Neural cell (in vitro differentiated cells): ENCODE measurements at regions not wholly inside any gene's neighbourhood (a gene's known extent, or its start where the extent isn't known, plus 50 kb on each side); places are given as distances from the start of the nearest gene placed in this dataset.

Source experiments
- H2AFZ ChIP-seq: fragments of 200-600, 300-800 bp; sonication (generic), shearing (Covaris generic); 2 replicates; pipeline ENCODE4 v1.6.0; 2014; ENCODE audit warnings: low read depth, mild to moderate bottlenecking, antibody characterized with exemption, low read length, moderate library complexity
- H3F3A ChIP-seq: fragments of 200-600 bp; shearing (Covaris generic); 2 replicates; pipeline ENCODE4 v1.6.1; 2016; ENCODE audit warnings: mild to moderate bottlenecking, moderate library complexity, mixed read lengths, antibody characterized with exemption, low read length; ENCODE audit not compliant: insufficient read depth, poor library complexity, severe bottlenecking
- H3K27ac ChIP-seq: fragments of 200-600, 300-800 bp; sonication (generic), shearing (Covaris generic); 2 replicates; pipeline ENCODE4 v1.5.1; 2014; ENCODE audit warnings: mild to moderate bottlenecking, low read length, moderate library complexity
- H3K27me3 ChIP-seq: fragments of 300-800, 200-600 bp; sonication (generic), shearing (Covaris generic); 2 replicates; pipeline ENCODE4 v1.6.0; 2014; ENCODE audit warnings: mild to moderate bottlenecking, low read depth, low read length, moderate library complexity; ENCODE audit not compliant: insufficient read depth
- H3K36me3 ChIP-seq: fragments of 300-800, 200-600 bp; sonication (generic), shearing (Covaris generic); 2 replicates; pipeline ENCODE4 v1.5.1; 2014; ENCODE audit warnings: mild to moderate bottlenecking, antibody characterized with exemption, low read length, moderate library complexity; ENCODE audit not compliant: insufficient read depth
- H3K4me2 ChIP-seq: fragments of 300-800, 200-600 bp; sonication (generic), shearing (Covaris generic); 2 replicates; pipeline ENCODE4 v1.6.0; 2014; ENCODE audit warnings: mild to moderate bottlenecking, low read length
- H3K4me3 ChIP-seq: fragments of 300-800, 200-600 bp; sonication (generic), shearing (Covaris generic); 2 replicates; pipeline ENCODE4 v1.5.1; 2014; ENCODE audit warnings: mild to moderate bottlenecking, low read length, moderate library complexity
- H3K79me2 ChIP-seq: fragments of 200-600 bp; shearing (Covaris generic); replicated peaks from 2 replicates; pipeline ENCODE4 v1.6.0; 2014; ENCODE audit warnings: mild to moderate bottlenecking, low read length, moderate library complexity; ENCODE audit not compliant: insufficient read depth
- H3K9ac ChIP-seq: fragments of 300-800, 200-600 bp; sonication (generic), shearing (Covaris generic); 2 replicates; pipeline ENCODE4 v1.6.1; 2016; ENCODE audit warnings: mild to moderate bottlenecking, low read length, mixed read lengths
- H3K9me2 ChIP-seq: fragments of 200-600 bp; shearing (Covaris generic); 2 replicates; pipeline ENCODE4 v1.6.1; 2016; ENCODE audit warnings: mild to moderate bottlenecking, low read length, mixed read lengths; ENCODE audit not compliant: insufficient read depth
- H3K9me3 ChIP-seq: fragments of 200-600, 300-800 bp; sonication (generic), shearing (Covaris generic); 2 replicates; pipeline ENCODE4 v1.6.1; 2016; ENCODE audit warnings: mild to moderate bottlenecking, mixed run types, low read length, moderate library complexity, mixed read lengths
- H4K20me1 ChIP-seq: fragments of 200-600 bp; shearing (Covaris generic); 2 replicates; pipeline ENCODE4 v1.6.1; 2016; ENCODE audit warnings: mild to moderate bottlenecking, mixed run types; ENCODE audit not compliant: insufficient read depth
- CTCF ChIP-seq: fragments of 450-650 bp; IDR thresholded peaks from 2 replicates; pipeline ENCODE4 v1.5.1; 2014; ENCODE audit warnings: antibody characterized with exemption, mild to moderate bottlenecking, moderate library complexity; ENCODE audit not compliant: poor library complexity, severe bottlenecking
- EP300 ChIP-seq: fragments of 450-650 bp; conservative IDR thresholded peaks from 2 replicates; pipeline ENCODE4 v1.6.1; 2014; ENCODE audit warnings: antibody characterized with exemption, mild to moderate bottlenecking, moderate library complexity; ENCODE audit not compliant: poor library complexity, severe bottlenecking
- EZH2 ChIP-seq: fragments of 200-600, 300-800 bp; shearing (Covaris generic), sonication (generic); IDR thresholded peaks from 2 replicates; pipeline ENCODE4 v1.6.1; 2014; ENCODE audit warnings: antibody characterized with exemption, low read length, borderline replicate concordance, mild to moderate bottlenecking; ENCODE audit not compliant: insufficient read depth, poor library complexity, severe bottlenecking
- MXI1 ChIP-seq: fragments of 450-650 bp; conservative IDR thresholded peaks from 2 replicates; pipeline ENCODE4 v1.6.1; 2014; ENCODE audit warnings: antibody characterized with exemption, mild to moderate bottlenecking; ENCODE audit not compliant: poor library complexity, severe bottlenecking
- POLR2AphosphoS5 ChIP-seq: IDR thresholded peaks from 2 replicates; pipeline ENCODE4 v1.6.1; 2012
- RAD21 ChIP-seq: fragments of 450-650 bp; conservative IDR thresholded peaks from 2 replicates; pipeline ENCODE4 v1.6.1; 2014; ENCODE audit warnings: antibody characterized with exemption, mild to moderate bottlenecking, moderate library complexity
- REST ChIP-seq: IDR thresholded peaks from 2 replicates; pipeline ENCODE4 v1.6.1; 2012; ENCODE audit warnings: borderline replicate concordance
- SMC3 ChIP-seq: fragments of 450-650 bp; conservative IDR thresholded peaks from 2 replicates; pipeline ENCODE4 v1.6.1; 2014; ENCODE audit warnings: antibody characterized with exemption, mild to moderate bottlenecking, moderate library complexity; ENCODE audit not compliant: poor library complexity
- TAF1 ChIP-seq: IDR thresholded peaks from 2 replicates; pipeline ENCODE4 v1.6.1; 2012; ENCODE audit warnings: low read depth

- Histone ChIP-seq H4K20me1 (no peaks in the 10 kb centered on the region), H3K9ac (no peak overlapping the region), H3K9me3 (no peaks in the 10 kb centered on the region), H3K27ac (no peak overlapping the region), H3K4me2 (no peak overlapping the region), H3F3A (no peaks in the 10 kb centered on the region), H3K79me2 (no peaks in the 10 kb centered on the region), H3K36me3 (no peaks in the 10 kb centered on the region), H3K27me3 (no peaks in the 10 kb centered on the region), H3K4me3 (no peak overlapping the region), H2AFZ (no peak overlapping the region), H3K9me2 (no peaks in the 10 kb centered on the region)
- no peak for TF ChIP-seq REST
- TF ChIP-seq SMC3, result no peak
- no peak for TF ChIP-seq EZH2
- no peak for TF ChIP-seq MXI1
- TF ChIP-seq RAD21, result no peak
- TF ChIP-seq POLR2AphosphoS5, result no peak
- TF ChIP-seq TAF1, result no peak
- TF ChIP-seq EP300, result no peak
- TF ChIP-seq CTCF, result no peak
These were observed 108.5 kb upstream of the ADAMTS16 start for GRCh38 chr5:5031665-5032064.

DNA sequence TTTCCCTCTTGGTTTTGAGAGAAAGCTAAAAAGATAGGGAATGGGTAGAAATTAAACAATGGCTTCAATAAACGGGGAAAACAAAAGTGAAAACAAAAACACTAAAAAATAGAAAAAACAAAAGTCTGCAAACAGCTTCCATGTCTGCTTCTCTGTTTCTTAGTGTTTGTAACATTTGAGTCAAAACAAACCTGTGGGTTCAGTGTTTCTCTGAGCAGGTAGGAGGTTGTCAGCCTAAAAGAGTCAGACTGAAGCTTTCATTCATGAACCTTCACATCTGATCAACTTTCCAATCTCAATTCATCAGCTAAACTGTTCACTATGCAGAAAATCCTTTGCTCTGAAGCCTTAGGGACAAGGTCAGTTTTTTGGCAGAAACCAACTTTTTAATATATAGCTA is 102.5 kb upstream of the ADAMTS16 start:
- Histone ChIP-seq H3K27ac (no peak overlapping the region), H3K9ac (no peak overlapping the region), H4K20me1 (no peaks in the 10 kb centered on the region), H3K9me2 (no peaks in the 10 kb centered on the region), H2AFZ (no peak overlapping the region), H3F3A (no peaks in the 10 kb centered on the region), H3K4me3 (no peak overlapping the region), H3K36me3 (no peaks in the 10 kb centered on the region), H3K9me3 (no peaks in the 10 kb centered on the region), H3K4me2 (no peak overlapping the region), H3K27me3 (no peaks in the 10 kb centered on the region), H3K79me2 (no peaks in the 10 kb centered on the region)
- TF ChIP-seq EP300, result no peak
- no peak for TF ChIP-seq TAF1
- TF ChIP-seq SMC3, result no peak
- TF ChIP-seq RAD21, result no peak
- no peak for TF ChIP-seq MXI1
- TF ChIP-seq EZH2, result no peak
- no peak for TF ChIP-seq POLR2AphosphoS5
- TF ChIP-seq CTCF, result no peak
- no peak for TF ChIP-seq REST
